ENCODE measurements at regions not wholly inside any gene's neighbourhood (a gene's known extent, or its start where the extent isn't known, plus 50 kb on each side); places are given as distances from the start of the nearest gene placed in this dataset.

GRCh38 chr19:56930647-56931535 is 90.4 kb upstream of the PEG3 start:
- Histone ChIP-seq H3K9ac (ENCODE audit: insufficient read depth in 1 of 2, low read depth in 2 of 2, low read length in 2 of 2) (no peak overlapping the region), H3K4me1 (replicated peaks in 1 of 2; ENCODE audit: control insufficient read depth in 2 of 2, insufficient read depth in 2 of 2, low read length in 2 of 2) (no peaks in the 10 kb centered on the region), H3K9me3 (replicated peaks; ENCODE audit: control insufficient read depth, insufficient read depth, low read depth, low read length) (no peaks in the 10 kb centered on the region; the same call in 1 of the 2 replicates), H3K79me2 (ENCODE audit: control insufficient read depth, insufficient read depth, low read length) (no peaks in the 10 kb centered on the region), H3K36me3 (ENCODE audit: control insufficient read depth, insufficient read depth, low read length) (no peaks in the 10 kb centered on the region), H3K27ac (ENCODE audit: extremely low read depth, low read depth, low read length) (no peak overlapping the region), H2AFZ (ENCODE audit: low read depth, low read length) (no peak overlapping the region), H3K27me3 (ENCODE audit: control insufficient read depth in 2 of 2, insufficient read depth in 2 of 2, low read length in 2 of 2) (no peaks in the 10 kb centered on the region), H3K9me1 (ENCODE audit: control insufficient read depth, insufficient read depth, low read length) (no peaks in the 10 kb centered on the region), H4K20me1 (replicated peaks; ENCODE audit: control insufficient read depth, insufficient read depth, low read length) (no peaks in the 10 kb centered on the region), H3K4me3 (no peak overlapping the region), H3K4me2 (ENCODE audit: insufficient read depth, low read length) (no peak overlapping the region)
- no peak for FAIRE-seq
- in situ Hi-C loops (cut with MboI): no loop called here
- DNase-seq (ENCODE audit: extremely low read depth in 1 of 4, low spot score in 3 of 4): no peak
- ChIA-PET POLR2A (no interaction called here), CTCF (ENCODE audit: low intra/inter-chr PET ratio) (no interaction called here)
- WGBS (ENCODE audit: insufficient coverage, low coverage, missing lambda C conversion rate): 1% methylated on average over 5 of the region's 5 CpGs
- TF ChIP-seq RBM15 (IDR thresholded peaks at IDR 0.05; ENCODE audit: insufficient read depth, low read length): no peak
- TF ChIP-seq, protein P1, sequence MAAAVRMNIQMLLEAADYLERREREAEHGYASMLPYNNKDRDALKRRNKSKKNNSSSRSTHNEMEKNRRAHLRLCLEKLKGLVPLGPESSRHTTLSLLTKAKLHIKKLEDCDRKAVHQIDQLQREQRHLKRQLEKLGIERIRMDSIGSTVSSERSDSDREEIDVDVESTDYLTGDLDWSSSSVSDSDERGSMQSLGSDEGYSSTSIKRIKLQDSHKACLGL (CRISPR knock-in tag; IDR thresholded peaks at IDR 0.05; ENCODE audit: borderline replicate concordance, poor library complexity, severe bottlenecking): no peak
- TF ChIP-seq NFATC3 (IDR thresholded peaks at IDR 0.05): no peak
- no peak for TF ChIP-seq NFE2 (IDR thresholded peaks at IDR 0.05; ENCODE audit: low read depth)
- TF ChIP-seq, protein P2, sequence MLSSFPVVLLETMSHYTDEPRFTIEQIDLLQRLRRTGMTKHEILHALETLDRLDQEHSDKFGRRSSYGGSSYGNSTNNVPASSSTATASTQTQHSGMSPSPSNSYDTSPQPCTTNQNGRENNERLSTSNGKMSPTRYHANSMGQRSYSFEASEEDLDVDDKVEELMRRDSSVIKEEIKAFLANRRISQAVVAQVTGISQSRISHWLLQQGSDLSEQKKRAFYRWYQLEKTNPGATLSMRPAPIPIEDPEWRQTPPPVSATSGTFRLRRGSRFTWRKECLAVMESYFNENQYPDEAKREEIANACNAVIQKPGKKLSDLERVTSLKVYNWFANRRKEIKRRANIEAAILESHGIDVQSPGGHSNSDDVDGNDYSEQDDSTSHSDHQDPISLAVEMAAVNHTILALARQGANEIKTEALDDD (IDR thresholded peaks at IDR 0.05): no peak
- TF ChIP-seq, protein P3, sequence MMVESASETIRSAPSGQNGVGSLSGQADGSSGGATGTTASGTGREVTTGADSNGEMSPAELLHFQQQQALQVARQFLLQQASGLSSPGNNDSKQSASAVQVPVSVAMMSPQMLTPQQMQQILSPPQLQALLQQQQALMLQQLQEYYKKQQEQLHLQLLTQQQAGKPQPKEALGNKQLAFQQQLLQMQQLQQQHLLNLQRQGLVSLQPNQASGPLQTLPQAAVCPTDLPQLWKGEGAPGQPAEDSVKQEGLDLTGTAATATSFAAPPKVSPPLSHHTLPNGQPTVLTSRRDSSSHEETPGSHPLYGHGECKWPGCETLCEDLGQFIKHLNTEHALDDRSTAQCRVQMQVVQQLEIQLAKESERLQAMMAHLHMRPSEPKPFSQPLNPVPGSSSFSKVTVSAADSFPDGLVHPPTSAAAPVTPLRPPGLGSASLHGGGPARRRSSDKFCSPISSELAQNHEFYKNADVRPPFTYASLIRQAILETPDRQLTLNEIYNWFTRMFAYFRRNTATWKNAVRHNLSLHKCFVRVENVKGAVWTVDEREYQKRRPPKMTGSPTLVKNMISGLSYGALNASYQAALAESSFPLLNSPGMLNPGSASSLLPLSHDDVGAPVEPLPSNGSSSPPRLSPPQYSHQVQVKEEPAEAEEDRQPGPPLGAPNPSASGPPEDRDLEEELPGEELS (CRISPR knock-in tag; IDR thresholded peaks at IDR 0.05; ENCODE audit: borderline replicate concordance): no peak
- no peak for TF ChIP-seq IRF1 (CRISPR knock-in tag; IDR thresholded peaks at IDR 0.05; ENCODE audit: borderline replicate concordance)
- TF ChIP-seq SREBF1 (IDR thresholded peaks at IDR 0.05; ENCODE audit: borderline replicate concordance, low read depth, low read length): no peak
- TF ChIP-seq, protein P4, sequence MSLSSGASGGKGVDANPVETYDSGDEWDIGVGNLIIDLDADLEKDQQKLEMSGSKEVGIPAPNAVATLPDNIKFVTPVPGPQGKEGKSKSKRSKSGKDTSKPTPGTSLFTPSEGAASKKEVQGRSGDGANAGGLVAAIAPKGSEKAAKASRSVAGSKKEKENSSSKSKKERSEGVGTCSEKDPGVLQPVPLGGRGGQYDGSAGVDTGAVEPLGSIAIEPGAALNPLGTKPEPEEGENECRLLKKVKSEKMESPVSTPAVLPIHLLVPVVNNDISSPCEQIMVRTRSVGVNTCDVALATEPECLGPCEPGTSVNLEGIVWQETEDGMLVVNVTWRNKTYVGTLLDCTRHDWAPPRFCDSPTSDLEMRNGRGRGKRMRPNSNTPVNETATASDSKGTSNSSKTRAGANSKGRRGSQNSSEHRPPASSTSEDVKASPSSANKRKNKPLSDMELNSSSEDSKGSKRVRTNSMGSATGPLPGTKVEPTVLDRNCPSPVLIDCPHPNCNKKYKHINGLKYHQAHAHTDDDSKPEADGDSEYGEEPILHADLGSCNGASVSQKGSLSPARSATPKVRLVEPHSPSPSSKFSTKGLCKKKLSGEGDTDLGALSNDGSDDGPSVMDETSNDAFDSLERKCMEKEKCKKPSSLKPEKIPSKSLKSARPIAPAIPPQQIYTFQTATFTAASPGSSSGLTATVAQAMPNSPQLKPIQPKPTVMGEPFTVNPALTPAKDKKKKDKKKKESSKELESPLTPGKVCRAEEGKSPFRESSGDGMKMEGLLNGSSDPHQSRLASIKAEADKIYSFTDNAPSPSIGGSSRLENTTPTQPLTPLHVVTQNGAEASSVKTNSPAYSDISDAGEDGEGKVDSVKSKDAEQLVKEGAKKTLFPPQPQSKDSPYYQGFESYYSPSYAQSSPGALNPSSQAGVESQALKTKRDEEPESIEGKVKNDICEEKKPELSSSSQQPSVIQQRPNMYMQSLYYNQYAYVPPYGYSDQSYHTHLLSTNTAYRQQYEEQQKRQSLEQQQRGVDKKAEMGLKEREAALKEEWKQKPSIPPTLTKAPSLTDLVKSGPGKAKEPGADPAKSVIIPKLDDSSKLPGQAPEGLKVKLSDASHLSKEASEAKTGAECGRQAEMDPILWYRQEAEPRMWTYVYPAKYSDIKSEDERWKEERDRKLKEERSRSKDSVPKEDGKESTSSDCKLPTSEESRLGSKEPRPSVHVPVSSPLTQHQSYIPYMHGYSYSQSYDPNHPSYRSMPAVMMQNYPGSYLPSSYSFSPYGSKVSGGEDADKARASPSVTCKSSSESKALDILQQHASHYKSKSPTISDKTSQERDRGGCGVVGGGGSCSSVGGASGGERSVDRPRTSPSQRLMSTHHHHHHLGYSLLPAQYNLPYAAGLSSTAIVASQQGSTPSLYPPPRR (CRISPR knock-in tag; IDR thresholded peaks at IDR 0.05; ENCODE audit: borderline replicate concordance): no peak
- no peak for TF ChIP-seq KDM1A (IDR thresholded peaks at IDR 0.05)
- ATAC-seq: no peak
- intact Hi-C loops (cut with micrococcal nuclease): no loop called here
- BruUV-seq (replicated peaks): no TSS peak

All from K562 (cell line).